ENCODE measurements at regions not wholly inside any gene's neighbourhood (a gene's known extent, or its start where the extent isn't known, plus 50 kb on each side); places are given as distances from the start of the nearest gene placed in this dataset.
"Not testable (repeated sequence)": the region's sequence is repeated elsewhere in the genome, so short reads cannot be mapped to it uniquely, and the experiment has no call there.

- TF ChIP-seq CTCF, POLR2A (IDR thresholded peaks at IDR 0.05): not testable (repeated sequence)
Observed at GRCh38 chr5:115691814-115692213, 66.0 kb upstream of the TMED7 start.
